ENCODE measurements at regions not wholly inside any gene's neighbourhood (a gene's known extent, or its start where the extent isn't known, plus 50 kb on each side); places are given as distances from the start of the nearest gene placed in this dataset.

DNA sequence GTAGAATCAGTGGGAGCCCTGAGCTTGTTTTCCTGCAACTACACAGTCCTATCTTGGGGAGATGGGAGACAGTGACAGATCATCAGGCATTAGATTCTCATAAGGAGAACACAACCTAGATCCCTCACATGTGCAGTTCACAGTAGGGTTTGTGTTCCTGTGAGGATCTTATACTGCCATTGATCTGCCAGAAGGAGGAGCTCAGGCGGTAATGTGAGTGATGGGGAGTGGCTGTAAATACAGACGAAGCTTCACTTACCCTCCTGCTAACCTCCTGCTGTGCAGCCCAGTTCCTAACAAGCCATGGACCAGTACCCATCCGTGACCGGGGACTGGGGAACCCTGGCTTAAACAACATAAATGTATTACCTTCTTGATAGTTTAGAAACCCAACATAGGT, 1034.1 kb downstream of the BCL11B start:
- Histone ChIP-seq H3K27ac (ENCODE audit: insufficient read depth, low read depth, low read length) (no peak overlapping the region), H3K9me1 (replicated peaks; ENCODE audit: control insufficient read depth, extremely low read depth, insufficient read depth, low read length) (no peaks in the 10 kb centered on the region), H3K36me3 (ENCODE audit: control insufficient read depth in 2 of 2, extremely low read depth in 1 of 2, insufficient read depth in 2 of 2, low read length in 2 of 2) (no peaks in the 10 kb centered on the region), H2AFZ (ENCODE audit: low read depth, low read length) (no peak overlapping the region), H3K4me1 (ENCODE audit: control insufficient read depth, extremely low read depth, insufficient read depth, low read length) (no peaks in the 10 kb centered on the region), H3K9ac (replicated peaks; ENCODE audit: extremely low read depth, insufficient read depth, low read length) (no peak overlapping the region), H3K4me3 (replicated peaks in 1 of 3; ENCODE audit: insufficient read depth in 1 of 3, low read depth in 1 of 3, low read length in 3 of 3) (no peak overlapping the region), H3K27me3 (ENCODE audit: control insufficient read depth in 2 of 2, insufficient read depth in 2 of 2, low read length in 2 of 2) (no peaks in the 10 kb centered on the region), H3K4me2 (ENCODE audit: insufficient read depth, low read length) (no peak overlapping the region), H4K20me1 (replicated peaks; ENCODE audit: control insufficient read depth, extremely low read depth, insufficient read depth, low read length) (no peaks in the 10 kb centered on the region), H3K9me3 (replicated peaks; ENCODE audit: control insufficient read depth, insufficient read depth, low read length) (peaks cover 7% of the 10 kb centered on the region), H3K79me2 (ENCODE audit: control insufficient read depth, insufficient read depth, low read length) (no peaks in the 10 kb centered on the region)
- dilution Hi-C loops (cut with MboI; ENCODE audit: extremely low pct_ligation_motif_present, low sequenced_read_pairs) = no loop called here
- no peak for DNase-seq (ENCODE audit: low read depth, low spot score)
- TF ChIP-seq POLR2A (IDR thresholded peaks at IDR 0.05; ENCODE audit: low read depth, low read length) (no peak), MYC (IDR thresholded peaks at IDR 0.05; ENCODE audit: low read depth, low read length) (no peak), JUN (IDR thresholded peaks at IDR 0.05; ENCODE audit: borderline replicate concordance, insufficient read depth, insufficient read length, low read depth) (no peak), FOS (IDR thresholded peaks at IDR 0.05; ENCODE audit: borderline replicate concordance, insufficient read depth, low read length) (no peak), POLR2AphosphoS5 (IDR thresholded peaks at IDR 0.05; ENCODE audit: insufficient read depth, low read depth, low read length) (no peak), GATA2 (IDR thresholded peaks at IDR 0.05; ENCODE audit: insufficient read depth, insufficient read length, low read depth, low read length) (no peak), EZH2 (IDR thresholded peaks at IDR 0.05; ENCODE audit: borderline replicate concordance, low read depth, low read length, severe bottlenecking) (no peak)
- TF ChIP-seq, protein P1, sequence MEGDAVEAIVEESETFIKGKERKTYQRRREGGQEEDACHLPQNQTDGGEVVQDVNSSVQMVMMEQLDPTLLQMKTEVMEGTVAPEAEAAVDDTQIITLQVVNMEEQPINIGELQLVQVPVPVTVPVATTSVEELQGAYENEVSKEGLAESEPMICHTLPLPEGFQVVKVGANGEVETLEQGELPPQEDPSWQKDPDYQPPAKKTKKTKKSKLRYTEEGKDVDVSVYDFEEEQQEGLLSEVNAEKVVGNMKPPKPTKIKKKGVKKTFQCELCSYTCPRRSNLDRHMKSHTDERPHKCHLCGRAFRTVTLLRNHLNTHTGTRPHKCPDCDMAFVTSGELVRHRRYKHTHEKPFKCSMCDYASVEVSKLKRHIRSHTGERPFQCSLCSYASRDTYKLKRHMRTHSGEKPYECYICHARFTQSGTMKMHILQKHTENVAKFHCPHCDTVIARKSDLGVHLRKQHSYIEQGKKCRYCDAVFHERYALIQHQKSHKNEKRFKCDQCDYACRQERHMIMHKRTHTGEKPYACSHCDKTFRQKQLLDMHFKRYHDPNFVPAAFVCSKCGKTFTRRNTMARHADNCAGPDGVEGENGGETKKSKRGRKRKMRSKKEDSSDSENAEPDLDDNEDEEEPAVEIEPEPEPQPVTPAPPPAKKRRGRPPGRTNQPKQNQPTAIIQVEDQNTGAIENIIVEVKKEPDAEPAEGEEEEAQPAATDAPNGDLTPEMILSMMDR (IDR thresholded peaks at IDR 0.05; ENCODE audit: extremely low read depth in 1 of 2, insufficient read depth in 1 of 2, low read depth in 1 of 2, low read length in 2 of 2) = no peak
- ChIA-PET CTCF (no interaction called here), POLR2A (no interaction called here)
- no peak for FAIRE-seq
- BruUV-seq (replicated peaks) = no TSS peak
- intact Hi-C loops (cut with micrococcal nuclease) = no loop called here
